Testis (tissue), 2 donors: ENCODE measurements at regions not wholly inside any gene's neighbourhood (a gene's known extent, or its start where the extent isn't known, plus 50 kb on each side); places are given as distances from the start of the nearest gene placed in this dataset.

Experiments
- DNase-seq: peaks from one replicate; pipeline ENCODE4 v3.0.0-alpha.2; 2019
- H3K27ac ChIP-seq, 2 donors: fragments of 200-600 bp; sonication (generic); one replicate each; pipeline ENCODE4 v1.5.1; 2019
- H3K27me3 ChIP-seq: fragments of 200-600 bp; sonication (generic); one replicate; pipeline ENCODE4 v1.5.1; 2019
- H3K36me3 ChIP-seq: fragments of 200-600 bp; sonication (generic); one replicate; pipeline ENCODE4 v1.5.1; 2017; ENCODE audit warnings: low read depth; ENCODE audit errors: missing control alignments
- H3K4me1 ChIP-seq: fragments of 200-600 bp; sonication (generic); one replicate; pipeline ENCODE4 v1.5.1; 2019
- H3K4me3 ChIP-seq, 2 donors: fragments of 200-600 bp; sonication (generic); one replicate each; pipeline ENCODE4 v1.5.1; 2017 to 2019
- H3K9me3 ChIP-seq: fragments of 200-600 bp; sonication (generic); one replicate; pipeline ENCODE4 v1.5.1; 2017
- POLR2A ChIP-seq: fragments of 450-650 bp; IDR thresholded peaks from one replicate; pipeline ENCODE4 v1.6.1; 2017; ENCODE audit warnings: antibody characterized with exemption, mild to moderate bottlenecking, moderate library complexity
- WGBS, 2 donors: methylation state at CpG; one replicate each; pipeline ENCODE4 v1.1.5; 2018; 5-methylcytosine and 5-hydroxymethylcytosine counted together
- intact Hi-C: fragments of 100-400 bp; cut with DNase I; formaldehyde crosslinking; loops from one replicate; pipeline ENCODE4 v1.15.1; 2023; ENCODE audit warnings: low total_unique reads
- TF ChIP-seq, protein P1 (sequence below), 3 experiments: fragments of 450-650 bp in 2 of 3; fragments of 200-600 bp in 1 of 3; sonication (generic) in 1 of 3; IDR thresholded peaks; one replicate each; pipeline ENCODE4 v1.5.1; 2016 to 2019; ENCODE audit warnings: antibody characterized with exemption in 3 of 3, mild to moderate bottlenecking in 2 of 3, moderate library complexity in 1 of 3

DNA sequence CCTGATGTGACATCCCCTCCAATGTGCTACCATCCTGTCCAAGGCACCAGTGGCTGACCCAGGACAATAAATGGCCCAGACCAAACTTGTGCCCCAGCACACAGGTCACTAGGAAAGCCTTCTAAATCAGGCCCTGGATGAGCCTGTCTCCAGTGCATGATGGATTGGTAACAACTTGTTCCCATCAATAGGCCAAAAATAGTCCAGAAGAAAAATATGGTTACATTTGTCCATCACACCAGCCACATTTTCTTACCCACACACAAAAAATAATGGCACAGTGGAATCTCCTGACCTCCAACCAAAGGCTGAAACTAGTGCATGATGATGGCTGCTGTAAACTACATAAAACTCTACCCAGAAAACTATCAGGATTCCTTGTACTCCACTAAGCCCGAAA lies 228.4 kb downstream of the SPTSSA start:
- no peaks in the 10 kb centered on the region for H3K4me1 ChIP-seq
- no peak overlapping the region for H3K4me3 ChIP-seq
- 100% methylated on average over 1 of the region's 1 CpG for WGBS, 2 donors
- H3K27ac ChIP-seq = no peak overlapping the region
- no peaks in the 10 kb centered on the region for H3K36me3 ChIP-seq
- no peak for TF ChIP-seq POLR2A
- TF ChIP-seq, protein P1, sequence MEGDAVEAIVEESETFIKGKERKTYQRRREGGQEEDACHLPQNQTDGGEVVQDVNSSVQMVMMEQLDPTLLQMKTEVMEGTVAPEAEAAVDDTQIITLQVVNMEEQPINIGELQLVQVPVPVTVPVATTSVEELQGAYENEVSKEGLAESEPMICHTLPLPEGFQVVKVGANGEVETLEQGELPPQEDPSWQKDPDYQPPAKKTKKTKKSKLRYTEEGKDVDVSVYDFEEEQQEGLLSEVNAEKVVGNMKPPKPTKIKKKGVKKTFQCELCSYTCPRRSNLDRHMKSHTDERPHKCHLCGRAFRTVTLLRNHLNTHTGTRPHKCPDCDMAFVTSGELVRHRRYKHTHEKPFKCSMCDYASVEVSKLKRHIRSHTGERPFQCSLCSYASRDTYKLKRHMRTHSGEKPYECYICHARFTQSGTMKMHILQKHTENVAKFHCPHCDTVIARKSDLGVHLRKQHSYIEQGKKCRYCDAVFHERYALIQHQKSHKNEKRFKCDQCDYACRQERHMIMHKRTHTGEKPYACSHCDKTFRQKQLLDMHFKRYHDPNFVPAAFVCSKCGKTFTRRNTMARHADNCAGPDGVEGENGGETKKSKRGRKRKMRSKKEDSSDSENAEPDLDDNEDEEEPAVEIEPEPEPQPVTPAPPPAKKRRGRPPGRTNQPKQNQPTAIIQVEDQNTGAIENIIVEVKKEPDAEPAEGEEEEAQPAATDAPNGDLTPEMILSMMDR (IDR thresholded peaks at IDR 0.05) = no peak
- intact Hi-C loops = no loop called here
- H3K27me3 ChIP-seq = no peaks in the 10 kb centered on the region
- no peak for DNase-seq
- H3K9me3 ChIP-seq = no peaks in the 10 kb centered on the region

DNA sequence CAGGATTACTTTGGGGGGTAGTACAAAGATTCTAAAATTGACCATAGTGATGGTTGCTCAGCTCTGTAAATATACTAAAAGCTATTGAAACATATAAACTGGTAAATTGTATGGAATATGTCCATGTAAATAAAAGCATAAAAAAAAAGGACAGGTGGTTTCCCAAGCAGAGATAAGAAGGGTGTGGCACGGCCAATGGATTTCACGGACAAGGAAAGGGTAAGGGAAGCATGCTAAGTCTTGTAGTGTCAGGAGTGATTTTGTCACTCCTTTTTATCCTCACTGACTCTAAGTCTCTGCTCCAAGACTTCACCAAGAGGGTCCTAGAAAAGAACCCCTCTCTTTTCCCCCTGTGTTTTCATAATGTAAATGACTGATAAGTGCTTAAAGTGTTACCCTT lies 229.2 kb downstream of the SPTSSA start:
- DNase-seq = no peak
- 77 to 87% methylated on average over 2 of the region's 2 CpGs for WGBS, 2 donors
- H3K4me3 ChIP-seq = no peak overlapping the region
- TF ChIP-seq, protein P1 (IDR thresholded peaks at IDR 0.05) = no peak
- no peak for TF ChIP-seq POLR2A
- no peaks in the 10 kb centered on the region for H3K9me3 ChIP-seq
- H3K4me1 ChIP-seq = no peaks in the 10 kb centered on the region
- intact Hi-C loops = no loop called here
- H3K27ac ChIP-seq = no peak overlapping the region
- H3K27me3 ChIP-seq = no peaks in the 10 kb centered on the region
- no peaks in the 10 kb centered on the region for H3K36me3 ChIP-seq

DNA sequence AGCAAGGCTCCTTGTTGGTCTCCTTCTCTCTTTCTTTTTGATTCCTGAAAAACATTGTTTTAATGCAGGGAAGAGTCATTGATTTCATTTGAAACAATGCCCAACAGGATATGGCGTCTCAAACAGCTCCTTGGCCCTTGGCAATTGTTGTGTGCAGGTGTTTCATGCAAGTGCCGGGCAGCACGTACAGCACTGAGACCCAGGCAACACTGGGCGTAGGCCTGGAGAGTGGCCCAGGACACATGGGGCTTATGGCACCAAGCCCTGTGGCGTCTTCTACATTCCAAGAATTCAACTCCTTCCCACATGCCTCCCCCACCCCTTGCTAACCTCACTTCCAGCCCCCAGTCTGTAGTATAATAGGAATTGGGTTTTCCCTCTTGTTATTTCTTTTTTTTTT lies 230.4 kb downstream of the SPTSSA start:
- no peaks in the 10 kb centered on the region for H3K27me3 ChIP-seq
- DNase-seq = no peak
- H3K36me3 ChIP-seq = no peaks in the 10 kb centered on the region
- no peak for TF ChIP-seq POLR2A
- 48 to 64% methylated on average over 5 of the region's 5 CpGs for WGBS, 2 donors
- H3K4me1 ChIP-seq = no peaks in the 10 kb centered on the region
- H3K9me3 ChIP-seq = no peaks in the 10 kb centered on the region
- H3K4me3 ChIP-seq = no peak overlapping the region
- intact Hi-C loops = no loop called here
- H3K27ac ChIP-seq = no peak overlapping the region

DNA sequence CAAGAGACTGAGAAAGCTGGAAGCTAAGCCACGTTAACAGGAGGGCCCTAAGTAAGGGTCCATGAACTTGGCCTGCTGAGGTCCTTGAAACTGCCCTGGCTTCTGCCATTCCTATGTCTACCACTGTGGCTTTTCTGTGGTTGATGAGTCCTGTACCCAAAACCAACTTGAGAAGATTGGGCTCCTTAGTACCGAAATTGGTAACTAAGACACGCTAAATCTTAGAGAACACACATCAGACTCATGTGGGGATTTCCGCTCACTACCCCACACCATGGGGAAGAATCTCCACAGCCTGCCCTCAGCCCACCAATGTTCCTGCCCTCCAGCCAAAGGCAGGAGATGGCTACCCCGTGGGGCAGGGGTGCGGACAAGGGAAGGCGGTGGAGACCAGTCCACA lies 232.9 kb downstream of the SPTSSA start:
- Histone ChIP-seq H3K4me1 (no peaks in the 10 kb centered on the region), H3K9me3 (no peaks in the 10 kb centered on the region), H3K36me3 (no peaks in the 10 kb centered on the region), H3K4me3 (no peak overlapping the region), H3K27ac (no peak overlapping the region), H3K27me3 (no peaks in the 10 kb centered on the region)
- TF ChIP-seq, protein P1 (IDR thresholded peaks at IDR 0.05) = no peak
- no peak for TF ChIP-seq POLR2A
- intact Hi-C loops = no loop called here
- WGBS, 2 donors = 76 to 83% methylated on average over 7 of the region's 7 CpGs
- no peak for DNase-seq

DNA sequence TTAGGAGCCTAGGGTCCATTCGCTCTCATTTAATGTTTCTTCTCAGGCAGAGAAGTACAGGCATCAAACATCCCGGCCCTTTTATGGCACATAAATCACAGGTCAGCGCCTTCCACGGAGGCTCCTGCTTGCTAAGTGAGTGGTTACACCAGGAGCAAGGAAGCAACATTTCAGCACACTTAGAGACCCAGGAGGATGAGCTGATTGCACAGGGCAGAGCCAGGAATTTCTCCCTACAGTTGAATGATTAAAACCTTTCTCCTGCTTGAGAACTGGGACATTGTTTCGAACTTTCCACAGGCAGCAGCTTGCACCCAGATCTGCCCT lies 233.4 kb downstream of the SPTSSA start:
- intact Hi-C loops = no loop called here
- no peaks in the 10 kb centered on the region for H3K36me3 ChIP-seq

DNA sequence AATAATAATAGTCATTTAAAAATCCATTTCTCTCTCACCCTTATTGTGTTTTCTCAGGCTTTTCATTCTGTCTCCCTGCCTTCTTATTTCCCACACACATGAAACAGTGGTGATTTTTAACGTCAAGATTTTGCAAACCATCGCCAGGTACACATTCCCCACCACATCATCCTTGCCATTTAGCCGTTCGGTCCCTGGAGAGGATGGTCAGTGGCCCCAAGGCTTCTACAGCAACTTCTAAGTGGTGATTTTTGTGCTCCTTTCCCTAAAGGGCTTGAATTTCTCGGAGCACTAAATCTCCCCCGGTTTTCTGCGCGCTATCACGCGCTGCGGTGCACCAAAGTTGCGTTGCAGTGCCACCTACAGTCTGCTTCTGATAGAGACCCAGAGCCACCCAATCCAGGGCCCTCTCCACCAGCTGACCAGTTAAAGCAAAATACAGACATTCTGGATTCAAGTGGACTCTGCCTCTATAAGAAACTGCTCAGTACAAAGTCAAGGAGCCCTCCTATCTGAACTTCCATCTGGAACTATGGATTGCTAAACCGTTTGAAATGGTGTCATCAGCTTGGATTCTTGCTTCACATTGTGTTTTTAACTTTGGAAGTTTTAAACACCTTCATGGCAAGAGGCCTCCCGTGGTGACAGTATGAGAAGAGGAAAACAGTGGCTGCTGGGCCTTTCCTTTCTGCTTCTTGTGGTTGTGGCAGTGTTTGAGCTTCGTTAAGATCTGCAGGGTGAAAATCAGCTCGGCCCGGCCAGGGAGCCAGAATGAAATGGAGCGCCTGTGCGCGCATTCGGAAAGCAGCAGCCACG lies 234.0 kb downstream of the SPTSSA start:
- peak; percentile 71 for DNase-seq
- intact Hi-C loops = no loop called here
- Histone ChIP-seq H3K27me3 (no peaks in the 10 kb centered on the region), H3K9me3 (no peaks in the 10 kb centered on the region), H3K4me3 (no peak overlapping the region), H3K36me3 (no peaks in the 10 kb centered on the region), H3K27ac (no peak overlapping the region), H3K4me1 (no peaks in the 10 kb centered on the region)
- TF ChIP-seq, protein P1 (IDR thresholded peaks at IDR 0.05) = peak; percentile 52 to 64 (median 61)
- no peak for TF ChIP-seq POLR2A
- 23 to 29% methylated on average over 22 of the region's 22 CpGs for WGBS, 2 donors

More for the DNA sequence above, 233.4 kb downstream of the SPTSSA start:
- no peak overlapping the region for H3K4me3 ChIP-seq
- H3K27ac ChIP-seq = no peak overlapping the region
- WGBS, 2 donors = 50 to 59% methylated on average over 5 of the region's 5 CpGs
- TF ChIP-seq POLR2A = no peak
- no peak for DNase-seq
- no peaks in the 10 kb centered on the region for H3K4me1 ChIP-seq
- H3K9me3 ChIP-seq = no peaks in the 10 kb centered on the region
- H3K27me3 ChIP-seq = no peaks in the 10 kb centered on the region
